Pancreas (tissue), 10 donors: ENCODE measurements at regions not wholly inside any gene's neighbourhood (a gene's known extent, or its start where the extent isn't known, plus 50 kb on each side); places are given as distances from the start of the nearest gene placed in this dataset.

Experiments used
- ATAC-seq, 4 donors: fragments of 200-7000 bp; cut with Tn5 transposase; one replicate each; pipeline versions ENCODE4 v1.8.0 to v1.9.1; 2020; ENCODE audit warnings: mild to moderate bottlenecking in 4 of 4, moderate library complexity in 4 of 4
- DNase-seq, 6 donors: peaks; one replicate each; pipeline ENCODE4 v3.0.0-alpha.2; 2020
- FAIRE-seq: peaks from 2 replicates; lab custom pipeline; 2012; peaks lifted over from hg19 to GRCh38; lab: Jason Lieb, UNC
- H3K27ac ChIP-seq, 4 donors: fragments of 200-600 bp; sonication (generic); 1 replicate in 3 of 4; 2 replicates in 1 of 4; pipeline versions ENCODE4 v1.5.0 to v1.8.0; 2020
- H3K27me3 ChIP-seq, 4 donors: fragments of 200-600 bp; one replicate each; pipeline ENCODE4 v1.8.0; 2021
- H3K36me3 ChIP-seq, 3 donors: fragments of 200-600 bp; sonication (generic) in 1 of 3; one replicate each; pipeline versions ENCODE4 v1.5.0 to v1.8.0; 2020 to 2021
- H3K4me1 ChIP-seq, 3 donors: fragments of 200-600 bp; one replicate each; pipeline ENCODE4 v1.8.0; 2021
- H3K4me3 ChIP-seq, 4 donors: fragments of 200-600 bp; sonication (generic) in 2 of 4; one replicate each; pipeline versions ENCODE4 v1.5.0 to v1.8.0; 2020 to 2021
- H3K9me3 ChIP-seq, 4 donors: fragments of 200-600 bp; one replicate each; pipeline ENCODE4 v1.8.0; 2021
- CTCF ChIP-seq, 4 donors: fragments of 200-600 bp; sonication (generic) in 3 of 4; IDR thresholded peaks; one replicate each; pipeline versions ENCODE4 v1.5.0 to v1.8.0; 2021; ENCODE audit warnings: antibody characterized with exemption in 4 of 4
- WGBS, 2 donors: extraction: QIAGEN DNeasy Blood & Tissue Kit; methylation state at CpG; one replicate each; pipeline ENCODE4 v1.1.7; 2013; 5-methylcytosine and 5-hydroxymethylcytosine counted together
- intact Hi-C, 3 donors: fragments of 100-400 bp; cut with DNase I; formaldehyde crosslinking; loops; one replicate each; pipeline versions ENCODE4 v1.11.1 to v1.14.2; 2022
- donor health status: healthy with polysubstance abuse.
- donor health status: DM: no; HTN: no; CAD: no; lungs with moderate emphysema.
- donor health status: DM: no; HTN: no; CAD: no.
- donor health status: control.
- donor health status: control.
- donor health status: Bipolar disorder and iron deficiency.
- donor health status: DM: yes; HTN: yes; CAD: no.
- donor health status: DM: no; HTN: no; CAD: no.
- donor health status: DM: no; HTN: no; CAD: no.
- donor health status: DM: yes; HTN: yes; CAD: no.

GRCh38 chr1:232423591-232423990, 206.3 kb downstream of the SIPA1L2 start:
- WGBS, 2 donors = 76 to 88% methylated on average over 3 of the region's 3 CpGs
- no peak for ATAC-seq

GRCh38 chr1:232422898-232423297, 207.0 kb downstream of the SIPA1L2 start:
- 79 to 89% methylated on average over 8 of the region's 8 CpGs for WGBS, 2 donors
- no peak overlapping the region for H3K4me3 ChIP-seq
- no peaks in the 10 kb centered on the region for H3K4me1 ChIP-seq
- intact Hi-C loops = no loop called here
- no peak for ATAC-seq
- no peak for TF ChIP-seq CTCF (IDR thresholded peaks at IDR 0.05)
- no peak overlapping the region for H3K27ac ChIP-seq
- no peak for FAIRE-seq
- H3K9me3 ChIP-seq = no peaks in the 10 kb centered on the region
- no peak for DNase-seq
- no peaks in the 10 kb centered on the region for H3K27me3 ChIP-seq
- H3K36me3 ChIP-seq = no peaks in the 10 kb centered on the region

More at GRCh38 chr1:232423591-232423990, 206.3 kb downstream of the SIPA1L2 start:
- DNase-seq = no peak
- H3K9me3 ChIP-seq = no peaks in the 10 kb centered on the region
- no peak overlapping the region for H3K27ac ChIP-seq
- H3K27me3 ChIP-seq = no peaks in the 10 kb centered on the region
- intact Hi-C loops = no loop called here
- no peaks in the 10 kb centered on the region for H3K4me1 ChIP-seq
- no peaks in the 10 kb centered on the region for H3K36me3 ChIP-seq
- H3K4me3 ChIP-seq = no peak overlapping the region
- FAIRE-seq = no peak
- no peak for TF ChIP-seq CTCF (IDR thresholded peaks at IDR 0.05)

DNA sequence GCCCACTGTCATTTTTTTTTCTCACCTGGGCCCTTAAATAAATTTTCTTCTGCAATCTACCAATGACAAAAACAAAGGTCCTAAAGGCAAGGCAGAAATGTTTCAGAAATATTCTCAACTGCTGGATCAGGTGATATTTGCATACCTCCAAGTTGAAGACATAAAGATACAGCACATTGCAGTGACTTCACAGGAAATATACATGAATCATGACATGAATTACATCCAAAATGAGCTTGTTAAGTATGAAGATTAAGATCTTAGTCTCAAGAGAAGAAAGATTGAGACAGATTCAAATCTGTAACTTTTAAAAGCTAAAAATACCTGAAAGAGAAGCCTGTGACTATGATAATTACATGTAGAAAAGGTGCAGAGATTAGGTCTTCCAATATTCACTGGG, 207.8 kb downstream of the SIPA1L2 start:
- H3K4me3 ChIP-seq = no peak overlapping the region
- no peak for TF ChIP-seq CTCF (IDR thresholded peaks at IDR 0.05)
- H3K27ac ChIP-seq = no peak overlapping the region
- H3K27me3 ChIP-seq = no peaks in the 10 kb centered on the region
- DNase-seq (no peak), FAIRE-seq (no peak), ATAC-seq (no peak)
- H3K36me3 ChIP-seq = no peaks in the 10 kb centered on the region
- no peaks in the 10 kb centered on the region for H3K4me1 ChIP-seq
- H3K9me3 ChIP-seq = no peaks in the 10 kb centered on the region
- intact Hi-C loops = no loop called here

DNA sequence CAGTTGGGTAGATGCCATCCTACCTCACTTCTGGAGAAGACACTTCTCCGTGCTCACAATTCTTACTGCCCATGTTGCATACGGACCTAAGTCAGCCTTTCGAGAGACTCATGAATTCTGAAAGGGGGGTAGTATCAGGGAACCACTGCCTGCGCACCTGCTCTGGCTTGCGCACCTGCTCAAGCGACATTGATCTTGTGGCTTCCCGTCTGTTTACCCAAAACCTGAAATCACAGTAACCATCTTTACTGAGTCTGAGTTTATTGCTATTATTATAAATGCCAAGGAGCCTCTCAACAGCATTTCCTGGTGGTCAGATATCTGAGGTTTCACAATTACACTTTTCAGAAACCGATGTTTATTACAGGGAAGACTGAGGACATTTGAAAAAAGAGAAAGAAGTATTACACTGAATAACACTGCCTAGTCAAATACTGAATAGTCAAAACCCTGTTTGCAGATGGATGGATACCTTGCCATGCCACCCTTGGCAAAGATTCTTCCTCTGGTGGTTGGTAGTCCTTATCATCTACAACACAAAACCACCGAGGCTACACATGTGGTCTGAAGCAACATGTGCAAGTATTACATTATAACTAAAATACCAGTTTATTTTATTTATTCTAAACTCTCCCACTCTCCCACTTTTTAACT, 208.7 kb downstream of the SIPA1L2 start:
- H3K27ac ChIP-seq = no peak overlapping the region
- no peaks in the 10 kb centered on the region for H3K27me3 ChIP-seq
- H3K4me3 ChIP-seq = no peak overlapping the region
- FAIRE-seq (no peak), ATAC-seq (no peak), DNase-seq (no peak)
- intact Hi-C loops = no loop called here
- TF ChIP-seq CTCF (IDR thresholded peaks at IDR 0.05) = no peak
- 79 to 90% methylated on average over 9 of the region's 9 CpGs for WGBS, 2 donors
- no peaks in the 10 kb centered on the region for H3K36me3 ChIP-seq
- H3K9me3 ChIP-seq = no peaks in the 10 kb centered on the region
- no peaks in the 10 kb centered on the region for H3K4me1 ChIP-seq

GRCh38 chr1:232417636-232418248, 212.2 kb downstream of the SIPA1L2 start:
- WGBS, 2 donors = 82 to 88% methylated on average over 10 of the region's 10 CpGs
- FAIRE-seq = no peak
- no peak overlapping the region for H3K27ac ChIP-seq
- H3K4me1 ChIP-seq = no peaks in the 10 kb centered on the region
- TF ChIP-seq CTCF (IDR thresholded peaks at IDR 0.05) = no peak
- H3K4me3 ChIP-seq = no peak overlapping the region
- intact Hi-C loops = no loop called here
- H3K36me3 ChIP-seq = no peaks in the 10 kb centered on the region
- no peaks in the 10 kb centered on the region for H3K9me3 ChIP-seq
- no peak for DNase-seq
- no peaks in the 10 kb centered on the region for H3K27me3 ChIP-seq
- no peak for ATAC-seq
